ENCODE measurements at regions not wholly inside any gene's neighbourhood (a gene's known extent, or its start where the extent isn't known, plus 50 kb on each side); places are given as distances from the start of the nearest gene placed in this dataset.
A peak's percentile ranks its signal among the peaks of the same experiment; 100 is the strongest.
"Not testable (repeated sequence)": the region's sequence is repeated elsewhere in the genome, so short reads cannot be mapped to it uniquely, and the experiment has no call there.

- peak; percentile 54 for DNase-seq (ENCODE audit: low spot score)
These were observed 51.7 kb upstream of the MYO10 start for GRCh38 chr5:16987776-16988175.

- not testable (repeated sequence) for DNase-seq (ENCODE audit: low spot score)
These were observed 54.9 kb upstream of the MYO10 start for GRCh38 chr5:16990817-16991520.

GRCh38 chr5:16992006-16992405 is 55.9 kb upstream of the MYO10 start:
- peak; percentile 20 for DNase-seq (ENCODE audit: low spot score)

- DNase-seq (ENCODE audit: low spot score), result peak; percentile 31
These were observed 56.4 kb upstream of the MYO10 start for GRCh38 chr5:16992444-16992843.

GRCh38 chr5:16994565-16994964 is 58.5 kb upstream of the MYO10 start:
- no peak for DNase-seq (ENCODE audit: low spot score)

GRCh38 chr5:16995372-16995771 is 59.3 kb upstream of the MYO10 start:
- DNase-seq (ENCODE audit: low spot score), result no peak

GRCh38 chr5:17000291-17000939 is 64.3 kb upstream of the MYO10 start:
- peak; percentile 50 for DNase-seq (ENCODE audit: low spot score)

- DNase-seq (ENCODE audit: low spot score), result no peak
These were observed 65.3 kb upstream of the MYO10 start for GRCh38 chr5:17001428-17001827.

- DNase-seq (ENCODE audit: low spot score), result peak; percentile 62
These were observed 68.5 kb upstream of the MYO10 start for GRCh38 chr5:17004441-17005106.

- DNase-seq (ENCODE audit: low spot score), result no peak
These were observed 69.2 kb upstream of the MYO10 start for GRCh38 chr5:17005107-17005828.

- DNase-seq (ENCODE audit: low spot score), result no peak
These were observed 76.2 kb upstream of the MYO10 start for GRCh38 chr5:17012289-17012688.

- DNase-seq (ENCODE audit: low spot score), result no peak
These were observed 78.6 kb upstream of the MYO10 start for GRCh38 chr5:17014686-17015085.

- no peak for DNase-seq (ENCODE audit: low spot score)
These were observed 82.8 kb upstream of the MYO10 start for GRCh38 chr5:17018871-17019270.

- no peak for DNase-seq (ENCODE audit: low spot score)
These were observed 83.2 kb upstream of the MYO10 start for GRCh38 chr5:17019324-17019723.

- DNase-seq (ENCODE audit: low spot score), result no peak
These were observed 84.9 kb upstream of the MYO10 start for GRCh38 chr5:17020678-17021601.

GRCh38 chr5:17021602-17021932 is 85.5 kb upstream of the MYO10 start:
- peak; percentile 50 for DNase-seq (ENCODE audit: low spot score)

- DNase-seq (ENCODE audit: low spot score), result no peak
These were observed 86.2 kb upstream of the MYO10 start for GRCh38 chr5:17022296-17022695.

GRCh38 chr5:17024686-17025180 is 88.6 kb upstream of the MYO10 start:
- DNase-seq (ENCODE audit: low spot score), result peak; percentile 57

GRCh38 chr5:17031659-17032277 is 95.7 kb upstream of the MYO10 start:
- not testable (repeated sequence) for DNase-seq (ENCODE audit: low spot score)

- not testable (repeated sequence) for DNase-seq (ENCODE audit: low spot score)
These were observed 96.4 kb upstream of the MYO10 start for GRCh38 chr5:17032314-17032985.

Data from COLO829 (cell line).